RWPE1 (cell line): ENCODE measurements at regions not wholly inside any gene's neighbourhood (a gene's known extent, or its start where the extent isn't known, plus 50 kb on each side); places are given as distances from the start of the nearest gene placed in this dataset.

ENCODE experiments used
- CTCF ChIA-PET: fragments of 350-600 bp; sonication (Branson Sonifier 250); formaldehyde crosslinking; extraction: SDS; loops from one replicate; lab custom pipeline; 2021; lab: Yijun Ruan, JAX
- POLR2A ChIA-PET: fragments of 400-600 bp; formaldehyde crosslinking; extraction: SDS; loops from one replicate; lab custom pipeline; 2020; ENCODE audit warnings: antibody characterized with exemption; ENCODE audit not compliant: low non-redundant PET; lab: Yijun Ruan, JAX
- DNase-seq: peaks from one replicate; pipeline ENCODE4 v3.0.0; 2012; ENCODE audit warnings: low spot score
- H3K27ac ChIP-seq: fragments of 450-650 bp; 2 replicates; pipeline ENCODE4 v1.5.1; 2017
- CTCF ChIP-seq: fragments of 450-650 bp; conservative IDR thresholded peaks from 2 replicates; pipeline ENCODE4 v1.5.1; 2017; ENCODE audit warnings: low read depth, mild to moderate bottlenecking

GRCh38 chr16:85246473-85246872, 134.2 kb upstream of the CIBAR2 start:
- TF ChIP-seq CTCF, result no peak
- no peak overlapping the region for H3K27ac ChIP-seq
- ChIA-PET POLR2A (no interaction called here), CTCF (interaction anchor here (0.5 to 1.7 kb wide), 8 partner anchors 10 to 1434 kb away, joined by 3 to 7 read pairs (median 3); no protein-coding TSS in a partner anchor)
- no peak for DNase-seq

GRCh38 chr16:85246973-85247372, 134.7 kb upstream of the CIBAR2 start:
- TF ChIP-seq CTCF, result no peak
- no peak overlapping the region for H3K27ac ChIP-seq
- CTCF ChIA-PET, result interaction anchor here (0.5 to 1.7 kb wide), 6 partner anchors 10 to 345 kb away, joined by 3 to 7 read pairs (median 3); no protein-coding TSS in a partner anchor
- POLR2A ChIA-PET, result no interaction called here
- no peak for DNase-seq

GRCh38 chr16:85248342-85248741, 136.1 kb upstream of the CIBAR2 start:
- CTCF ChIA-PET, result interaction anchor here (0.6 to 1.0 kb wide), 4 partner anchors 16 to 904 kb away, joined by 3 to 7 read pairs (median 4); no protein-coding TSS in a partner anchor

GRCh38 chr16:85248857-85249256, 136.6 kb upstream of the CIBAR2 start:
- DNase-seq, result no peak
- H3K27ac ChIP-seq, result no peak overlapping the region
- ChIA-PET CTCF (interaction anchor here (0.6 to 1.0 kb wide), 3 partner anchors 15 to 905 kb away, joined by 3 to 4 read pairs (median 4); no protein-coding TSS in a partner anchor), POLR2A (no interaction called here)
- TF ChIP-seq CTCF, result no peak

More at GRCh38 chr16:85248342-85248741, 136.1 kb upstream of the CIBAR2 start:
- no peak overlapping the region for H3K27ac ChIP-seq
- DNase-seq, result no peak
- POLR2A ChIA-PET, result no interaction called here
- TF ChIP-seq CTCF, result no peak

- H3K27ac ChIP-seq, result no peak overlapping the region
- CTCF ChIA-PET, result interaction anchor here (0.7 kb wide), 1 partner anchor 9 kb away, joined by 3 read pairs; no protein-coding TSS in a partner anchor
- DNase-seq, result no peak
- TF ChIP-seq CTCF, result no peak
- POLR2A ChIA-PET, result no interaction called here
Measured at GRCh38 chr16:85249418-85250146, 137.3 kb upstream of the CIBAR2 start.

- no peak for TF ChIP-seq CTCF
- DNase-seq, result no peak
- ChIA-PET POLR2A (no interaction called here), CTCF (interaction anchor here (0.6 to 0.7 kb wide), 2 partner anchors 8 to 85 kb away, joined by 3 to 8 read pairs; no protein-coding TSS in a partner anchor)
- no peak overlapping the region for H3K27ac ChIP-seq
Measured at GRCh38 chr16:85250147-85250463, 137.8 kb upstream of the CIBAR2 start.
